ENCODE measurements at regions not wholly inside any gene's neighbourhood (a gene's known extent, or its start where the extent isn't known, plus 50 kb on each side); places are given as distances from the start of the nearest gene placed in this dataset.

DNA sequence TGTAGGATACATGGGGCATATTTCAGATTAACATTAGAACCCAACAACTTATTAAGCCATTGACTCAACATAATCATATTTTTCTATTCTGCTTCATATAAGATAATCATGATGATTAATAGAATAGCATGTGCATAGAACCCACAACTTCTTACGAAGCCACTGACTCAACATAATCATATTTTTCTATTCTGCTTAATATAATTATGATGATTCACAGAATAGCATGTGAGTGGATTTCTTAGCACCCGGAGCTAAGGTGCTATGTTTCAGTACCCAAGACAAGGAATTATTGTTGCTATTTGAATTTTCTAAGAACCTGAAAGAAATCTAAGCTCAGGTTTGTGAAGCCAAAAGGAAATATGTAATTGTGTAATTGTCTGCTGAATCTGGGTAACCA is 96.8 kb downstream of the TENT5A start:
- DNase-seq (ENCODE audit: low read depth in 1 of 2, low spot score in 1 of 2): no peak
- H3K27ac ChIP-seq (replicated peaks): no peak overlapping the region
- H3K4me3 ChIP-seq (replicated peaks; ENCODE audit: insufficient read depth, low read length): no peak overlapping the region
- TF ChIP-seq, protein P1, sequence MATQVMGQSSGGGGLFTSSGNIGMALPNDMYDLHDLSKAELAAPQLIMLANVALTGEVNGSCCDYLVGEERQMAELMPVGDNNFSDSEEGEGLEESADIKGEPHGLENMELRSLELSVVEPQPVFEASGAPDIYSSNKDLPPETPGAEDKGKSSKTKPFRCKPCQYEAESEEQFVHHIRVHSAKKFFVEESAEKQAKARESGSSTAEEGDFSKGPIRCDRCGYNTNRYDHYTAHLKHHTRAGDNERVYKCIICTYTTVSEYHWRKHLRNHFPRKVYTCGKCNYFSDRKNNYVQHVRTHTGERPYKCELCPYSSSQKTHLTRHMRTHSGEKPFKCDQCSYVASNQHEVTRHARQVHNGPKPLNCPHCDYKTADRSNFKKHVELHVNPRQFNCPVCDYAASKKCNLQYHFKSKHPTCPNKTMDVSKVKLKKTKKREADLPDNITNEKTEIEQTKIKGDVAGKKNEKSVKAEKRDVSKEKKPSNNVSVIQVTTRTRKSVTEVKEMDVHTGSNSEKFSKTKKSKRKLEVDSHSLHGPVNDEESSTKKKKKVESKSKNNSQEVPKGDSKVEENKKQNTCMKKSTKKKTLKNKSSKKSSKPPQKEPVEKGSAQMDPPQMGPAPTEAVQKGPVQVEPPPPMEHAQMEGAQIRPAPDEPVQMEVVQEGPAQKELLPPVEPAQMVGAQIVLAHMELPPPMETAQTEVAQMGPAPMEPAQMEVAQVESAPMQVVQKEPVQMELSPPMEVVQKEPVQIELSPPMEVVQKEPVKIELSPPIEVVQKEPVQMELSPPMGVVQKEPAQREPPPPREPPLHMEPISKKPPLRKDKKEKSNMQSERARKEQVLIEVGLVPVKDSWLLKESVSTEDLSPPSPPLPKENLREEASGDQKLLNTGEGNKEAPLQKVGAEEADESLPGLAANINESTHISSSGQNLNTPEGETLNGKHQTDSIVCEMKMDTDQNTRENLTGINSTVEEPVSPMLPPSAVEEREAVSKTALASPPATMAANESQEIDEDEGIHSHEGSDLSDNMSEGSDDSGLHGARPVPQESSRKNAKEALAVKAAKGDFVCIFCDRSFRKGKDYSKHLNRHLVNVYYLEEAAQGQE (IDR thresholded peaks at IDR 0.05; ENCODE audit: insufficient replicate concordance, low read depth): no peak
- TF ChIP-seq GABPA (IDR thresholded peaks at IDR 0.05; ENCODE audit: low read depth): no peak
- no peak for TF ChIP-seq POLR2AphosphoS5 (IDR thresholded peaks at IDR 0.05; ENCODE audit: low read depth)
- TF ChIP-seq, protein P2, sequence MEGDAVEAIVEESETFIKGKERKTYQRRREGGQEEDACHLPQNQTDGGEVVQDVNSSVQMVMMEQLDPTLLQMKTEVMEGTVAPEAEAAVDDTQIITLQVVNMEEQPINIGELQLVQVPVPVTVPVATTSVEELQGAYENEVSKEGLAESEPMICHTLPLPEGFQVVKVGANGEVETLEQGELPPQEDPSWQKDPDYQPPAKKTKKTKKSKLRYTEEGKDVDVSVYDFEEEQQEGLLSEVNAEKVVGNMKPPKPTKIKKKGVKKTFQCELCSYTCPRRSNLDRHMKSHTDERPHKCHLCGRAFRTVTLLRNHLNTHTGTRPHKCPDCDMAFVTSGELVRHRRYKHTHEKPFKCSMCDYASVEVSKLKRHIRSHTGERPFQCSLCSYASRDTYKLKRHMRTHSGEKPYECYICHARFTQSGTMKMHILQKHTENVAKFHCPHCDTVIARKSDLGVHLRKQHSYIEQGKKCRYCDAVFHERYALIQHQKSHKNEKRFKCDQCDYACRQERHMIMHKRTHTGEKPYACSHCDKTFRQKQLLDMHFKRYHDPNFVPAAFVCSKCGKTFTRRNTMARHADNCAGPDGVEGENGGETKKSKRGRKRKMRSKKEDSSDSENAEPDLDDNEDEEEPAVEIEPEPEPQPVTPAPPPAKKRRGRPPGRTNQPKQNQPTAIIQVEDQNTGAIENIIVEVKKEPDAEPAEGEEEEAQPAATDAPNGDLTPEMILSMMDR (IDR thresholded peaks at IDR 0.05; ENCODE audit: insufficient read depth, low read length): no peak
- TF ChIP-seq SPI1 (IDR thresholded peaks at IDR 0.05; ENCODE audit: borderline replicate concordance, low read depth): no peak
- H3K27me3 ChIP-seq (ENCODE audit: insufficient read depth, poor library complexity, severe bottlenecking): no peaks in the 10 kb centered on the region

DNA sequence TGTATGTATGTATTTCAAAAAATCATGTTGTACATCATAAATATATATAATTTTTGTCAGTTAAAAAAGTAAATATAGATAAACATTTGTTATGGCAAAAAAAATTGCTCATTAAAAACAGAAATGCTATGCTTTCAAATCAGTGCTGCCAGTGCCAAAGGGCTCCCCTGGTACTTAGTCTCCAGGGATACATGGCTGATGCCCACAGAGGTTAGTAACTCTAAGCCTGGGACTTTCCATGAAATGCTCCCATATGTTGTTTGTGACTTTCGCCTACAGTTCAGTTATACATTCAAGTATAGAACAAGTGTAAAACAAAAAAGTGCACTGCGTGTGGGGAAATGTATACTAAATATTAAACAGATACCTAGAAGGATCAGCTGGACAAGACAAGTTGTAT is 104.0 kb downstream of the TENT5A start:
- TF ChIP-seq SPI1 (IDR thresholded peaks at IDR 0.05; ENCODE audit: borderline replicate concordance, low read depth): no peak
- no peak for TF ChIP-seq POLR2AphosphoS5 (IDR thresholded peaks at IDR 0.05; ENCODE audit: low read depth)
- TF ChIP-seq GABPA (IDR thresholded peaks at IDR 0.05; ENCODE audit: low read depth): no peak
- TF ChIP-seq, protein P1 (IDR thresholded peaks at IDR 0.05; ENCODE audit: insufficient replicate concordance, low read depth): no peak
- TF ChIP-seq, protein P2 (IDR thresholded peaks at IDR 0.05; ENCODE audit: insufficient read depth, low read length): no peak
- Histone ChIP-seq H3K4me3 (replicated peaks; ENCODE audit: insufficient read depth, low read length) (no peak overlapping the region), H3K27me3 (ENCODE audit: insufficient read depth, poor library complexity, severe bottlenecking) (no peaks in the 10 kb centered on the region), H3K27ac (replicated peaks) (no peak overlapping the region)
- DNase-seq (ENCODE audit: low read depth in 1 of 2, low spot score in 1 of 2): no peak

DNA sequence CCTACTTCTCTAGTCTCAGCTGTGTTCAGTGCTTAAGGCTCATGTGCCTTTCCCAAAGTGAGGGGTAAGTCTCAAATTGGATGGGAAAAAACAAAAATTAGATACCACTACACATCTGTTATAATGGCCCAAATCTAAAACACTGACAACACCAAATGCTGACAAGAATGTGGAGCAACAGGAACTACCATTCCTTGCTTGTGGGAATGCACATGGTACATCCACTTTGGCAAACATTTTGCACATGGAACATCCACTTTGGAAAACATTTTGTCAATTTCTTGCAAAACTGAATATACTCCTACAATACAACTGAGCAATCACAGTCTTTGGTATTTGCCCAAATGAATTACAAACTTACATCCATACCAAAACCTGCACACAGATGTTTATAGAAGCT is 109.3 kb downstream of the TENT5A start:
- H3K27ac ChIP-seq (replicated peaks): no peak overlapping the region
- DNase-seq (ENCODE audit: low read depth in 1 of 2, low spot score in 1 of 2): no peak
- no peaks in the 10 kb centered on the region for H3K27me3 ChIP-seq (ENCODE audit: insufficient read depth, poor library complexity, severe bottlenecking)
- no peak for TF ChIP-seq POLR2AphosphoS5 (IDR thresholded peaks at IDR 0.05; ENCODE audit: low read depth)
- TF ChIP-seq, protein P2 (IDR thresholded peaks at IDR 0.05; ENCODE audit: insufficient read depth, low read length): no peak
- no peak for TF ChIP-seq SPI1 (IDR thresholded peaks at IDR 0.05; ENCODE audit: borderline replicate concordance, low read depth)
- TF ChIP-seq, protein P1 (IDR thresholded peaks at IDR 0.05; ENCODE audit: insufficient replicate concordance, low read depth): no peak
- TF ChIP-seq GABPA (IDR thresholded peaks at IDR 0.05; ENCODE audit: low read depth): no peak
- H3K4me3 ChIP-seq (replicated peaks; ENCODE audit: insufficient read depth, low read length): no peak overlapping the region

Data from HL-60 (cell line).